RWPE2 (cell line): ENCODE measurements at regions not wholly inside any gene's neighbourhood (a gene's known extent, or its start where the extent isn't known, plus 50 kb on each side); places are given as distances from the start of the nearest gene placed in this dataset.

Source experiments
- ATAC-seq: fragments of 200-7000 bp; cut with Tn5 transposase; 3 replicates; pipeline ENCODE4 v1.9.1; 2021; ENCODE audit warnings: low read depth
- DNase-seq: peaks from one replicate; pipeline ENCODE4 v3.0.0-alpha.2; 2020; ENCODE audit warnings: low spot score
- H3K27ac ChIP-seq: fragments of 450-650 bp; 2 replicates; pipeline ENCODE4 v1.5.1; 2017; ENCODE audit warnings: mild to moderate bottlenecking; ENCODE audit not compliant: poor library complexity, severe bottlenecking
- H3K27me3 ChIP-seq: fragments of 250-450 bp; sonication (Bioruptor Pico); 2 replicates; pipeline ENCODE4 v1.5.1; 2021; ENCODE audit warnings: mild to moderate bottlenecking, moderate library complexity; ENCODE audit not compliant: insufficient read depth, poor library complexity, severe bottlenecking
- H3K36me3 ChIP-seq: fragments of 250-450 bp; sonication (Bioruptor Pico); 2 replicates; pipeline ENCODE4 v1.5.1; 2020; ENCODE audit warnings: low read depth, mild to moderate bottlenecking, moderate library complexity
- H3K4me1 ChIP-seq: fragments of 250-450 bp; sonication (Bioruptor Pico); 2 replicates; pipeline ENCODE4 v1.5.1; 2021; ENCODE audit warnings: mild to moderate bottlenecking, moderate library complexity; ENCODE audit not compliant: insufficient read depth, poor library complexity, severe bottlenecking
- H3K4me3 ChIP-seq: fragments of 250-450 bp; sonication (Bioruptor Pico); 2 replicates; pipeline ENCODE4 v1.5.1; 2021; ENCODE audit warnings: mild to moderate bottlenecking, moderate library complexity; ENCODE audit not compliant: severe bottlenecking
- H3K9me3 ChIP-seq: fragments of 250-450 bp; sonication (Bioruptor Pico); 2 replicates; pipeline ENCODE4 v1.5.1; 2021; ENCODE audit warnings: mild to moderate bottlenecking, moderate library complexity; ENCODE audit not compliant: severe bottlenecking
- TF ChIP-seq, protein P1 (sequence below): fragments of 450-650 bp; IDR thresholded peaks from one replicate; pipeline ENCODE4 v1.5.1; 2017; ENCODE audit warnings: mild to moderate bottlenecking, moderate library complexity; ENCODE audit not compliant: poor library complexity, severe bottlenecking

DNA sequence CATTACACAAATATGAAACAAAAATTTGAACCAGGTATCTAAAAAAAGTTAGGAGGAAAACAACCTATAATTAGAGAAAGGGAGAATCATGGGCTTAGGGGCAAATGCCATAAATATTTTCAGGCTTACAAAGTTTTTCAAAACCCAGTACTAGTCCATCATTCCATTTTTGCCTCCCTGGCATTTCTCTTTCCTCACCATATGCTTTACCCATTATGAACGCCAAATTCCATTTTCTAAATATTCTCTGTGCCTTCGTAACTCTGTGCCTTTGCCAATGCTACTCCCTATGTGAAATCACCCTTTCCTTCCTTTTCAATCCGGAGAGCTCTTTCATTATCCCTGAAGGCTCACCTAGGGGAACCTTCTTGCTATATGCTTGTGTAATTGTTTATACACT lies 434.1 kb downstream of the ZSWIM6 start:
- ATAC-seq (no peak), DNase-seq (no peak)
- TF ChIP-seq, protein P1, sequence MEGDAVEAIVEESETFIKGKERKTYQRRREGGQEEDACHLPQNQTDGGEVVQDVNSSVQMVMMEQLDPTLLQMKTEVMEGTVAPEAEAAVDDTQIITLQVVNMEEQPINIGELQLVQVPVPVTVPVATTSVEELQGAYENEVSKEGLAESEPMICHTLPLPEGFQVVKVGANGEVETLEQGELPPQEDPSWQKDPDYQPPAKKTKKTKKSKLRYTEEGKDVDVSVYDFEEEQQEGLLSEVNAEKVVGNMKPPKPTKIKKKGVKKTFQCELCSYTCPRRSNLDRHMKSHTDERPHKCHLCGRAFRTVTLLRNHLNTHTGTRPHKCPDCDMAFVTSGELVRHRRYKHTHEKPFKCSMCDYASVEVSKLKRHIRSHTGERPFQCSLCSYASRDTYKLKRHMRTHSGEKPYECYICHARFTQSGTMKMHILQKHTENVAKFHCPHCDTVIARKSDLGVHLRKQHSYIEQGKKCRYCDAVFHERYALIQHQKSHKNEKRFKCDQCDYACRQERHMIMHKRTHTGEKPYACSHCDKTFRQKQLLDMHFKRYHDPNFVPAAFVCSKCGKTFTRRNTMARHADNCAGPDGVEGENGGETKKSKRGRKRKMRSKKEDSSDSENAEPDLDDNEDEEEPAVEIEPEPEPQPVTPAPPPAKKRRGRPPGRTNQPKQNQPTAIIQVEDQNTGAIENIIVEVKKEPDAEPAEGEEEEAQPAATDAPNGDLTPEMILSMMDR: no peak
- H3K4me3 ChIP-seq: no peak overlapping the region
- peaks cover 9% of the 10 kb centered on the region for H3K9me3 ChIP-seq
- no peaks in the 10 kb centered on the region for H3K36me3 ChIP-seq
- no peak overlapping the region for H3K27ac ChIP-seq
- no peaks in the 10 kb centered on the region for H3K27me3 ChIP-seq
- no peaks in the 10 kb centered on the region for H3K4me1 ChIP-seq

DNA sequence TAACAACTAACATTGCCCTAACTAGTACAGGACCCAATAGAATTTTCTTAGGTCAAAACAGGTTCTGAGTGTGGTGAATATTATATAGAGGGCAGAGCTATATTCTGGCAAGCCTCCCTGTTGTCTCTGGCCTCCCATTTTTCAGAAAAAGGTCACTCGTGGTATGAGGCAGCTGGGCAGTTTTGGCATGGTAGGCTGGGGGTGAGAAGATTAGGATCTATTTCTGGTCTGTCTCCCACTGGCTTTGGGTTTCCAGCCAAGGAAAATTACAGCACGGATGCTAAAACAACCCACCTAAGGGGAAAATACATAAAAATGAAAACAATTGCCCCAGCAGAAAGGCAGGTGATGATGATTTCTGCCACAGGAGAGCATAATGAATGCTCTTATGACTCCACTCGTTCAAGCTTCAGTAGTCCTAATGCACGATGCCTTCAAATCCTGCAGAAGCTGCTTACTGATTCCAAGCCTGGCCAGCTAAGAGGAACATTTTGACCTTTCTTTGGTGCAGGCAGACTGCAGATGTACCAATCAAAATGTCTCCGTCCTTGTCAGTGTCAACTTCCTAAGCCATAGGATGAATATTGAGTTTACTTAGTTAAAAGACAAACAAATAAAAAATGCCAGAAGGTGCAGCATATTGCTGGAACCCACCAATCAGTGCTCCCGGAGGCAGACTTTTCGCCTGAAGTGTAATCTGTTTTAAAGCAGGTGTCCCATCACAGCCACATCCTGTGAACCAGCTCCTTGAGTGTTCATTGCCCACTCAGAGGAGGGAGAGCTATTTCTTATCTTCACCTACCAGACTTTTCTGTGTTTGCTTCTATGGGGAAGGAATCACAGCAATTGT lies 435.4 kb downstream of the ZSWIM6 start:
- H3K9me3 ChIP-seq: peaks cover 2% of the 10 kb centered on the region
- no peaks in the 10 kb centered on the region for H3K4me1 ChIP-seq
- H3K36me3 ChIP-seq: no peaks in the 10 kb centered on the region
- no peaks in the 10 kb centered on the region for H3K27me3 ChIP-seq
- ATAC-seq (no peak), DNase-seq (no peak)
- H3K27ac ChIP-seq: no peak overlapping the region
- no peak overlapping the region for H3K4me3 ChIP-seq
- TF ChIP-seq, protein P1: no peak

DNA sequence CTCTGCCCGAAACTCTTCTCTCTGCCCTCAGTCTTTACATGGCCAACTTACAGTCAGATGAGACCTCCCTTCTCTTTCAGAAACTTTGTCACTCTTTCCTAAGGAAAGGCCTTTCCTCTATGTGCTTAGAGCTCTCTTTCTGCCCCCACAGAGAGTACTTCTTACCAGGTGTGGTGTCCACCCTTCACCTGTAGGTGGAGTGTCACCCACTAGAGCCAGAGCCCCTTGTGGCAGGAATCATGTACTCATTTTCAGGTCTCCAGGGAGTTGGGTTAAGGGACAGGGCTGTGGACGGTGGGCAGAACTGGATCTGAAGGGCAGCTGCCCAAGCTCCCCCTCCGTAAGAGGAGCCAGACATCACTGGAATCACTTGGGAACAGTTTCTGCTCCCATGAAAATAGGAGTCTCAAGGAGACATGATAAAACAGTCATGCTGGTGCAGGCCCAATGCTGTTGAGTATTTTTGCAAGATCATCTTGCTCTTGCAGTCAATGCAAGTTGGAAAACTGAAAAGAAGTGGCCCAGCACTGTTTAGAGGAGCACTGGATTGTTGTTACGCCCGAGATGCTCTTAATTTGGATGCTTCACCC lies 436.7 kb downstream of the ZSWIM6 start:
- no peak overlapping the region for H3K4me3 ChIP-seq
- ATAC-seq: peak; percentile 98
- no peaks in the 10 kb centered on the region for H3K4me1 ChIP-seq
- H3K27me3 ChIP-seq: no peaks in the 10 kb centered on the region
- no peak for DNase-seq
- H3K9me3 ChIP-seq: no peaks in the 10 kb centered on the region
- no peaks in the 10 kb centered on the region for H3K36me3 ChIP-seq
- TF ChIP-seq, protein P1: peak; percentile 83
- H3K27ac ChIP-seq: no peak overlapping the region

DNA sequence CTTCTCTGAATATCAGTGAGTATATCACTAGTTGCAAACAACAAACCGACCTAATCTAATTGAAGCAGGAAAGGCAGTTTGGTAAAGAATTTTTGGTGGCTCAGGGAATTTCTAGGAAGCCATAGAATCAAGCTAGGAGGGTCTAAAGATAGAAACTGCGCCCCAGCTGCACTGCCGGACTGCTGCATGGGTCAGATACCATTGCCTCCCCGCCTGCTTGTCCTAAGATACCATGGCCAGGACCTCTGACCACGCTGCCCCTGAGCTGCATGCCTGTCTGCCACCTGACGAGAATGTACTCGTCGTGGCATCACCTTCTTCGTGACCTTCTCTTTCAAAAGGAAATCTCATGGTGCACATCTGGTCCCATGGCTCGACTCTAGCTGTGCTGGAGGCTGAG lies 439.0 kb downstream of the ZSWIM6 start:
- TF ChIP-seq, protein P1: no peak

DNA sequence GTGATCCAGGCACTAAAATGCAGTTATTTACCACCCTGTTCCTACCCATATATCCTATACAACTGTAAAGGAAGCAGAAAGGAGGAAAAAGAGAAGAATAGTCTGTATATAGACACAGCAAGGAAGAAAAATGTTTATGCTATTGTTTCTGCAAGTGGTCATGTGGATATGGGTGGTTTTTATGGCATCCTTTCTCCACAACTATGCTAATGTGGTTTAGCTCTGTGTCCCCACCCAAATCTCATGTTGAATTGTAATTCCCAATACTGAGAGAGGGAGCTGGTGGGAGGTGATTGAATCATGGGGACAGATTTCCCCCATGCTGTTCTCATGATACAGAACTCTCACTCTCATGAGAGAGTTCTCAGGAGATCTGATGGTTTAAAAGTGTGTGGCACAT lies 439.8 kb downstream of the ZSWIM6 start:
- Histone ChIP-seq H3K27ac (no peak overlapping the region), H3K4me3 (no peak overlapping the region), H3K36me3 (no peaks in the 10 kb centered on the region), H3K27me3 (no peaks in the 10 kb centered on the region), H3K9me3 (no peaks in the 10 kb centered on the region), H3K4me1 (no peaks in the 10 kb centered on the region)
- ATAC-seq: no peak
- no peak for DNase-seq
- TF ChIP-seq, protein P1: no peak

More for the DNA sequence above, 439.0 kb downstream of the ZSWIM6 start:
- DNase-seq: no peak
- H3K4me1 ChIP-seq: no peaks in the 10 kb centered on the region
- ATAC-seq: no peak
- no peak overlapping the region for H3K27ac ChIP-seq
- no peaks in the 10 kb centered on the region for H3K9me3 ChIP-seq
- no peaks in the 10 kb centered on the region for H3K36me3 ChIP-seq
- no peak overlapping the region for H3K4me3 ChIP-seq
- no peaks in the 10 kb centered on the region for H3K27me3 ChIP-seq
